ENCODE measurements at regions not wholly inside any gene's neighbourhood (a gene's known extent, or its start where the extent isn't known, plus 50 kb on each side); places are given as distances from the start of the nearest gene placed in this dataset.

GRCh38 chr3:56932866-56933265 lies 127.6 kb upstream of the SPATA12 start:
- no peak for TF ChIP-seq CTCF (IDR thresholded peaks at IDR 0.05; ENCODE audit: low read length)
- no peak for TF ChIP-seq EZH2 (IDR thresholded peaks at IDR 0.05; ENCODE audit: borderline replicate concordance, low read length)
